Astrocyte of the spinal cord (primary cell): ENCODE measurements at regions not wholly inside any gene's neighbourhood (a gene's known extent, or its start where the extent isn't known, plus 50 kb on each side); places are given as distances from the start of the nearest gene placed in this dataset.

Experiments
- DNase-seq: peaks from one replicate; pipeline ENCODE4 v3.0.0; 2011; ENCODE audit warnings: low read depth, low spot score
- H3K4me3 ChIP-seq: 2 replicates; pipeline ENCODE4 v1.5.1; 2011; ENCODE audit warnings: low read depth, mild to moderate bottlenecking, low read length, moderate library complexity
- in situ Hi-C: cut with HindIII; loops from 2 replicates; pipeline ENCODE4 v1.10.0; 2017; ENCODE audit warnings: low sequenced_read_pairs
- TF ChIP-seq, protein P1 (sequence below): IDR thresholded peaks from 2 replicates; pipeline ENCODE4 v1.5.1; 2012; ENCODE audit warnings: low read depth, mild to moderate bottlenecking, low read length, inconsistent platforms

DNA sequence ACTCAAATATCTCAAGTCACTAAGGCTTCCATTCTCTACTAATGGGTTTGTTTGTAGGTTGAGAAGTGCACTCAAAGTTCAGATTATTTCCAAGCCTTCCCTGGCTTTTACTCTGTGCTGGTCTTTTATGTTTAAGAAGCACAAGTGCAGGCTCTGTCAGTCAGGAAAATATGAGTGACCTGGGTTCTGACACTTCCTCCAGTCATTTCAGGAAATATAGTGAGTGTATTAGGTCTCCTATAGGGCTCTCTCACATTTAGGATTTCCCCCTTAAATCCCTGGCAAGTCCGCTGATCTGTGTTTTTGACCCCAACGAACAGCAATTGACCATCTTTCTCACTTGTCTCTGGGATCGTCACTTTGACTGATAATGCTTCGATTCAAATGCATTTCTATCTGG, 210.2 kb downstream of the ARPP21 start:
- no peak overlapping the region for H3K4me3 ChIP-seq
- TF ChIP-seq, protein P1, sequence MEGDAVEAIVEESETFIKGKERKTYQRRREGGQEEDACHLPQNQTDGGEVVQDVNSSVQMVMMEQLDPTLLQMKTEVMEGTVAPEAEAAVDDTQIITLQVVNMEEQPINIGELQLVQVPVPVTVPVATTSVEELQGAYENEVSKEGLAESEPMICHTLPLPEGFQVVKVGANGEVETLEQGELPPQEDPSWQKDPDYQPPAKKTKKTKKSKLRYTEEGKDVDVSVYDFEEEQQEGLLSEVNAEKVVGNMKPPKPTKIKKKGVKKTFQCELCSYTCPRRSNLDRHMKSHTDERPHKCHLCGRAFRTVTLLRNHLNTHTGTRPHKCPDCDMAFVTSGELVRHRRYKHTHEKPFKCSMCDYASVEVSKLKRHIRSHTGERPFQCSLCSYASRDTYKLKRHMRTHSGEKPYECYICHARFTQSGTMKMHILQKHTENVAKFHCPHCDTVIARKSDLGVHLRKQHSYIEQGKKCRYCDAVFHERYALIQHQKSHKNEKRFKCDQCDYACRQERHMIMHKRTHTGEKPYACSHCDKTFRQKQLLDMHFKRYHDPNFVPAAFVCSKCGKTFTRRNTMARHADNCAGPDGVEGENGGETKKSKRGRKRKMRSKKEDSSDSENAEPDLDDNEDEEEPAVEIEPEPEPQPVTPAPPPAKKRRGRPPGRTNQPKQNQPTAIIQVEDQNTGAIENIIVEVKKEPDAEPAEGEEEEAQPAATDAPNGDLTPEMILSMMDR, result no peak
- in situ Hi-C loops, result no loop called here
- no peak for DNase-seq

DNA sequence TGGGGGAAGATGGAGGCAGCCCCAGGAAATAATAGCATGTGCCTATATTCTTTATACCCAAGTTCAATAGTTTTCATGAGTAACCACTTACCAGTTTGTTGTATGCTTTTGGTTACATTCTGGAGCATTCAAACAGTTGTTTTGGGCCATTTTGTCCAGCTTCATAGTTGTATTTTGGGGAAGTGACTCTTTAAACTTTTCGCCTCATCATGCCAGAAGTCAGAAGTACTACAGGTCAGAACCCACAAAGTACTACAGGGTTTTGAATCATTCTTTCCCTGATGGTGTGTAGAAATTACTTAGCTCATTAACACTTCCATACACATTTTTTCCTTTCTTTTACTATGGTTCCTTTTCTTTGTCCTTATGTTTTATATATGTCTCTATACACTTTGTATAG, 210.6 kb downstream of the ARPP21 start:
- no peak for DNase-seq
- TF ChIP-seq, protein P1, result no peak
- no peak overlapping the region for H3K4me3 ChIP-seq
- in situ Hi-C loops, result no loop called here

DNA sequence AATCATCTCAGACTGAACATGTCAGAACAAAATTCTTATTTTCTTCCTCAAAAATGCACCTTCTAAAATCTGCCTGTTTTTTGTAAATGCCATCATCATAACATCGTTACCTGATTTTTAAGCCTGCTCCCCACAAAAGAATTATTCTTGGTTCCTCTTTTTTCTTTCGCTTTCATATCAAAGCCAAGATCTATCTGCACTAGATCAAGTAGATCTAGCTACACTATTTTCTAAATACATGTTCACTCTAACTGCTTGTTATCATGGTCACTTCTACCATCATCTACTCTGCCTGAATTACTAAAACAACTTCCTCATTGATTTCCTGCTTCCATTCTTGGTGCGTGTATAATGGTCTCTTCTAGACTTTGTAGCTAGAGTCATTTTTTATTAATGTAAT, 217.7 kb downstream of the ARPP21 start:
- no peak for DNase-seq
- TF ChIP-seq, protein P1, result no peak
- in situ Hi-C loops, result no loop called here
- no peak overlapping the region for H3K4me3 ChIP-seq

DNA sequence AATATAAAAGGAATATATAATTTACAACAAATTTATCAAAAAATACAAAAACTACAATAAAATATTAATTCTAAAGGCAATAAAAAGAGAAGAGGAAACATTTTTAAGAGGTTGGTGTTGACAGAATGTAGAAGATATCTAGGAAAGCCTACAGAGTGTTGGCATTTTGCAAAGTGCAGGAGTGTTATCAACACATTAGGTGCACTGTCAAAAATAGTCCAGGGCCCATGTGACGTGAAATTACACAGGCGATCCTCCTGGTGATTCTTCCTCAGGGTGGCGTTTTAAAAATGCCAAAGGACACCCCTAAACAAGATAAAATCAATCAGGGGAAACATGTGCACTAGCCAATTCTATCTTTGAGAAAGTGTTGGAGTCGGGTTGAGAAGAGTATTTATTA, 222.7 kb downstream of the ARPP21 start:
- DNase-seq, result no peak
- in situ Hi-C loops, result no loop called here
- TF ChIP-seq, protein P1, result no peak
- H3K4me3 ChIP-seq, result no peak overlapping the region

DNA sequence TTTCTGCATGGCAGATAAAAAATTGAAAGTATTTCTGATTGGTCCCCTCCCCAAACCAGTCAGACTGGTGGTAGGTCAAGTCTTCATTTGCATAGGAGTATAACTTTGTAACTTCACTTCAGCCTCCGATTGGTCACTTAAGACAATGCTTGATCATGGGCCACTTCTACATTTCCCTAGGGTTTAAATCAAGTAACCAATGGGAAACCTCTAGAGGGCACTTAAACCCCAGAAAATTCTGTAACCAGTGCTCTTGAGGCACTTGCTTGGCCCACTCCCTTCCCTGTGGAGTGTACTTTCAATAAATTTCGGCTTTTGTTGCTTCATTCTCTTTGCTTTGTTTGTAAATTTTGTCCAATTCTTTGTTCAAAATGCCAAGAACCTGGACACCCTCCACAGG, 225.5 kb downstream of the ARPP21 start:
- TF ChIP-seq, protein P1, result no peak
- no peak overlapping the region for H3K4me3 ChIP-seq
- in situ Hi-C loops, result no loop called here
- no peak for DNase-seq

DNA sequence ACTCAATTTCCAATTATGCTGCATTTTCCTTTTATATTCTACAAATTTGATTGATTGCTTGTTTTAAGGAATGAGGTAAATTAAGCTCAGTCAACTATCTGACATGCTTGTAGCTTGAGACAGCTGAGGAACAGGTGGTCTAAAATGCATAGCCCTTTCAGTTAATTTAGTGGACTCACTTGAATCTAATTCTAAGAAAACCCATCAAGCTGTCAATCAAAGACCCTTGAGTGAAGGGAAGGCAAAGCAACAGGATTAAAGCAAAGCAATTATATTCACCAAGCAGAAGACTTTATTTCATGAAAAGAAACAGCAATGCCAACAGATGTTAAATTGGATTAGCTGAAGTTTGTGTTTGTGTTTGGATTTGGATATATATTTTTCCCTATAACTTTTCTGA, 228.5 kb downstream of the ARPP21 start:
- no peak overlapping the region for H3K4me3 ChIP-seq
- in situ Hi-C loops, result no loop called here
- TF ChIP-seq, protein P1, result no peak
- DNase-seq, result no peak

DNA sequence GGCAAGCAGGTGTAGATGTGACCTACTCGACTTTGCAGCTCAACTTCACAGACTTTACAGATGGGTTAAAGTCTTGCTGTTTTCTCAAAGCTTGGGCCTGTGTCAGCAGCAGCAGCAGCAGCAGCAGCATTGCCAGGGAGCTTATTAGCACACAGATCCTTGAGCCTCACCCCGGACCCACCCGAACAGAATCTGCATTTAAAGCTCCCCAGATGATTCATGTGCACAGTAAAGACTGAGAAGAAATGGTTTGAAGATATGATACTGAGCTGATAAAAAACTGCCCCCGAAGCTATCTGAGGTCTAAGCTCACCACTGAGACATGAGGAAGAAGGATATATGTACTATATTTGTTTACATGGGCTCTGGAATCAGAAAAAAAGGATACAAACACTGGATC, 231.7 kb downstream of the ARPP21 start:
- H3K4me3 ChIP-seq, result no peak overlapping the region
- TF ChIP-seq, protein P1, result no peak
- DNase-seq, result no peak
- in situ Hi-C loops, result no loop called here
